Body of pancreas (tissue), 4 donors: ENCODE measurements at regions not wholly inside any gene's neighbourhood (a gene's known extent, or its start where the extent isn't known, plus 50 kb on each side); places are given as distances from the start of the nearest gene placed in this dataset.

Experiments
- POLR2A ChIP-seq, 3 donors: fragments of 450-650 bp; IDR thresholded peaks; one replicate each; pipeline ENCODE4 v1.6.1; 2016; ENCODE audit warnings: antibody characterized with exemption in 3 of 3, mild to moderate bottlenecking in 2 of 3
- TF ChIP-seq, protein P1 (sequence below), 7 experiments: fragments of 450-650 bp in 4 of 7; fragments of 200-600 bp in 3 of 7; sonication (generic) in 3 of 7; IDR thresholded peaks; one replicate each; pipeline ENCODE4 v1.5.1; 2016 to 2019; ENCODE audit warnings: antibody characterized with exemption in 7 of 7

DNA sequence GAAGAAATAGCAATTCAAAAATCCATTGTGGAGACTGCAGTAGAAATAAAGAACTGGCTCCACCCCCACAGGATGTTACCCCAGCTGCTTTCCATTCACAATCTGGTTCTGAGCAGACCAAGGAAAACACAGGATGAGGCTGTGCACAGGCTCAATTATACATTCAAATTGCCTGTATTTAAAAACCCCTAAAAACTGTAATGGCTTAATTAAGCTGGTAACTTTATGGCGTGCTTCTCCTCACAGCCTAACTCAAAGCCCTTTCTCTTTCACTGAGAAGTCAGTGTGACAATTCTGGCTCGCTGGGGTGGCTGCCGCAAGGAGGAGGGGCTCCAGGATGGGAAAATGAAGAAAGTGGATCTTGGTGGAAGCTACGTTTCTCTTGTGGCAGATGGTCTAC lies 1191.1 kb downstream of the SORCS1 start:
- TF ChIP-seq, protein P1, sequence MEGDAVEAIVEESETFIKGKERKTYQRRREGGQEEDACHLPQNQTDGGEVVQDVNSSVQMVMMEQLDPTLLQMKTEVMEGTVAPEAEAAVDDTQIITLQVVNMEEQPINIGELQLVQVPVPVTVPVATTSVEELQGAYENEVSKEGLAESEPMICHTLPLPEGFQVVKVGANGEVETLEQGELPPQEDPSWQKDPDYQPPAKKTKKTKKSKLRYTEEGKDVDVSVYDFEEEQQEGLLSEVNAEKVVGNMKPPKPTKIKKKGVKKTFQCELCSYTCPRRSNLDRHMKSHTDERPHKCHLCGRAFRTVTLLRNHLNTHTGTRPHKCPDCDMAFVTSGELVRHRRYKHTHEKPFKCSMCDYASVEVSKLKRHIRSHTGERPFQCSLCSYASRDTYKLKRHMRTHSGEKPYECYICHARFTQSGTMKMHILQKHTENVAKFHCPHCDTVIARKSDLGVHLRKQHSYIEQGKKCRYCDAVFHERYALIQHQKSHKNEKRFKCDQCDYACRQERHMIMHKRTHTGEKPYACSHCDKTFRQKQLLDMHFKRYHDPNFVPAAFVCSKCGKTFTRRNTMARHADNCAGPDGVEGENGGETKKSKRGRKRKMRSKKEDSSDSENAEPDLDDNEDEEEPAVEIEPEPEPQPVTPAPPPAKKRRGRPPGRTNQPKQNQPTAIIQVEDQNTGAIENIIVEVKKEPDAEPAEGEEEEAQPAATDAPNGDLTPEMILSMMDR (IDR thresholded peaks at IDR 0.05) = no peak
- no peak for TF ChIP-seq POLR2A (IDR thresholded peaks at IDR 0.05)
